Hepatocyte (in vitro differentiated cells): ENCODE measurements at regions not wholly inside any gene's neighbourhood (a gene's known extent, or its start where the extent isn't known, plus 50 kb on each side); places are given as distances from the start of the nearest gene placed in this dataset.

ENCODE experiments used
- DNase-seq: peaks from one replicate; pipeline ENCODE4 v3.0.0-alpha.2; 2016; ENCODE audit warnings: low spot score
- H2AFZ ChIP-seq: fragments of 200-600 bp; sonication (generic); 2 replicates; pipeline ENCODE4 v1.6.0; 2016; ENCODE audit warnings: antibody characterized with exemption, mild to moderate bottlenecking
- H3K27ac ChIP-seq: fragments of 200-600 bp; sonication (generic); 2 replicates; pipeline ENCODE4 v1.5.1; 2016; ENCODE audit warnings: mild to moderate bottlenecking
- H3K27me3 ChIP-seq: fragments of 200-600 bp; sonication (generic); 2 replicates; pipeline ENCODE4 v1.6.1; 2016
- H3K36me3 ChIP-seq: fragments of 200-600 bp; sonication (generic); replicated peaks from 2 replicates; pipeline ENCODE4 v1.5.1; 2016; ENCODE audit warnings: low read depth; ENCODE audit not compliant: insufficient read depth
- H3K4me1 ChIP-seq: fragments of 200-600 bp; sonication (generic); 2 replicates; pipeline ENCODE4 v1.5.1; 2016; ENCODE audit warnings: mild to moderate bottlenecking, moderate library complexity; ENCODE audit not compliant: insufficient read depth
- H3K4me2 ChIP-seq: fragments of 200-600 bp; sonication (generic); 2 replicates; pipeline ENCODE4 v1.6.0; 2016
- H3K4me3 ChIP-seq: fragments of 200-600 bp; sonication (generic); 2 replicates; pipeline ENCODE4 v1.5.1; 2016; ENCODE audit warnings: mild to moderate bottlenecking
- H3K79me2 ChIP-seq: fragments of 200-600 bp; sonication (generic); 2 replicates; pipeline ENCODE4 v1.6.0; 2017; ENCODE audit warnings: mild to moderate bottlenecking
- H3K9me2 ChIP-seq: fragments of 200-600 bp; sonication (generic); replicated peaks from 2 replicates; pipeline ENCODE4 v1.6.0; 2017; ENCODE audit warnings: mild to moderate bottlenecking; ENCODE audit not compliant: insufficient read depth
- H3K9me3 ChIP-seq: fragments of 200-600 bp; sonication (generic); 2 replicates; pipeline ENCODE4 v1.5.1; 2016; ENCODE audit warnings: low read depth, mild to moderate bottlenecking
- H4K20me1 ChIP-seq: fragments of 200-600 bp; sonication (generic); 2 replicates; pipeline ENCODE4 v1.6.0; 2016; ENCODE audit warnings: mild to moderate bottlenecking; ENCODE audit not compliant: insufficient read depth, poor library complexity, severe bottlenecking
- EZH2 ChIP-seq: fragments of 200-600 bp; sonication (generic); IDR thresholded peaks from 2 replicates; pipeline ENCODE4 v1.6.1; 2016; ENCODE audit warnings: antibody characterized with exemption, mild to moderate bottlenecking, borderline replicate concordance
- EZH2phosphoT487 ChIP-seq: fragments of 200-600 bp; sonication (generic); IDR thresholded peaks from one replicate; pipeline ENCODE4 v1.6.1; 2018; ENCODE audit warnings: antibody characterized with exemption, mild to moderate bottlenecking, low read depth, moderate library complexity; ENCODE audit not compliant: unreplicated experiment, severe bottlenecking
- WGBS: methylation state at CpG from one replicate; pipeline ENCODE4 v1.1.6; 2016; ENCODE audit warnings: low lambda C conversion rate; ENCODE audit errors: missing lambda C conversion rate; 5-methylcytosine and 5-hydroxymethylcytosine counted together
- TF ChIP-seq, protein P1 (sequence below): fragments of 200-600 bp; sonication (generic); IDR thresholded peaks from 2 replicates; pipeline ENCODE4 v1.5.1; 2016; ENCODE audit warnings: antibody characterized with exemption, mild to moderate bottlenecking; ENCODE audit not compliant: poor library complexity

DNA sequence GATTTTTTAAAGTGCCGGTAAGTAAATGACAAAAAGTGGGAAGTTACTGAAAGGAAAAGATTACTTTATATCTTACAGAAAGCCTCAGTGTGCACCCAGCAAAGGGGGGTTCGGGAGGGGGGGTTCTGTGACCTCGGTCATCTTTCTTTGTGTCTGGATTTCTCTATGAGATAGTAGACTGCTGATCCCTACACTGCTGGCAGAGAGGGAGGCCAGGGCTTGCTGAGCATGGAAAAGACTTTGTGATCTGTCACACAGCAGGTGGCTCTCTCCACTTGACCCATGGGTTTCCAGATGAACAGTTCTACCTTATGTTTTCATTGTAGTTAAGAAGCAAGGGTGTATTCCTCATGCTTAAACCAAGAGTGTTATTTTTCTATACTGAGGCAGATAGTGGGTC lies 475.6 kb downstream of the PCDH10 start:
- 24% methylated on average over 3 of the region's 3 CpGs for WGBS
- Histone ChIP-seq H3K9me3 (no peaks in the 10 kb centered on the region), H3K36me3 (no peaks in the 10 kb centered on the region), H3K4me1 (peaks cover 4% of the 10 kb centered on the region), H3K4me2 (peak overlapping the region; percentile 5), H3K4me3 (no peak overlapping the region), H3K27me3 (no peaks in the 10 kb centered on the region), H3K9me2 (no peaks in the 10 kb centered on the region), H3K79me2 (no peaks in the 10 kb centered on the region), H4K20me1 (no peaks in the 10 kb centered on the region), H3K27ac (peak overlapping the region; percentile 10), H2AFZ (peak overlapping the region; percentile 13)
- DNase-seq, result peak; percentile 24
- TF ChIP-seq, protein P1, sequence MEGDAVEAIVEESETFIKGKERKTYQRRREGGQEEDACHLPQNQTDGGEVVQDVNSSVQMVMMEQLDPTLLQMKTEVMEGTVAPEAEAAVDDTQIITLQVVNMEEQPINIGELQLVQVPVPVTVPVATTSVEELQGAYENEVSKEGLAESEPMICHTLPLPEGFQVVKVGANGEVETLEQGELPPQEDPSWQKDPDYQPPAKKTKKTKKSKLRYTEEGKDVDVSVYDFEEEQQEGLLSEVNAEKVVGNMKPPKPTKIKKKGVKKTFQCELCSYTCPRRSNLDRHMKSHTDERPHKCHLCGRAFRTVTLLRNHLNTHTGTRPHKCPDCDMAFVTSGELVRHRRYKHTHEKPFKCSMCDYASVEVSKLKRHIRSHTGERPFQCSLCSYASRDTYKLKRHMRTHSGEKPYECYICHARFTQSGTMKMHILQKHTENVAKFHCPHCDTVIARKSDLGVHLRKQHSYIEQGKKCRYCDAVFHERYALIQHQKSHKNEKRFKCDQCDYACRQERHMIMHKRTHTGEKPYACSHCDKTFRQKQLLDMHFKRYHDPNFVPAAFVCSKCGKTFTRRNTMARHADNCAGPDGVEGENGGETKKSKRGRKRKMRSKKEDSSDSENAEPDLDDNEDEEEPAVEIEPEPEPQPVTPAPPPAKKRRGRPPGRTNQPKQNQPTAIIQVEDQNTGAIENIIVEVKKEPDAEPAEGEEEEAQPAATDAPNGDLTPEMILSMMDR, result no peak
- no peak for TF ChIP-seq EZH2phosphoT487
- no peak for TF ChIP-seq EZH2

GRCh38 chr4:133623847-133624246 lies 474.8 kb downstream of the PCDH10 start:
- Histone ChIP-seq H3K79me2 (no peaks in the 10 kb centered on the region), H3K4me1 (peaks cover 4% of the 10 kb centered on the region), H2AFZ (peak overlapping the region; percentile 13), H4K20me1 (no peaks in the 10 kb centered on the region), H3K4me3 (no peak overlapping the region), H3K27me3 (no peaks in the 10 kb centered on the region), H3K4me2 (peak overlapping the region; percentile 5), H3K9me3 (no peaks in the 10 kb centered on the region), H3K36me3 (no peaks in the 10 kb centered on the region), H3K27ac (no peak overlapping the region), H3K9me2 (no peaks in the 10 kb centered on the region)
- TF ChIP-seq EZH2phosphoT487, result no peak
- TF ChIP-seq EZH2, result no peak
- TF ChIP-seq, protein P1, result no peak
- no peak for DNase-seq
- 68% methylated on average over 2 of the region's 2 CpGs for WGBS

DNA sequence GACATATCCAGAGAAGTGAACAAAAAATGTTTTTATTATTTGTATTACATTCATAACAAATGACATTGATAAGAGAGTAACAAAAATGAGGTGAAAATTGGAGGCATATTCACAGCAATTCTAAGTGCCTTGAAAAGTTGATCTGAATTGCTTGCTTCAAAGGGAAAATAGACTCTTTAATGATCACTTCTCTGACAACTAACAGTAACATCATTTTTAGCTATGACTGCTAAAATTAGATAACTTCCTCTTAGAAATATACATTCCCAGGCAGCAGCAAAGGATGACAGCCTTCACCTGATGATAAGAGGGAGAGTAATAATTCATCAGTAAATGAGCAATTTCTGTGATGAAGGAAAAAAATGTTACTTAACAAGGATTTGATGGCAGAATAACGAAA lies 472.5 kb downstream of the PCDH10 start:
- H3K9me3 ChIP-seq, result no peaks in the 10 kb centered on the region
- H4K20me1 ChIP-seq, result no peaks in the 10 kb centered on the region
- H2AFZ ChIP-seq, result no peak overlapping the region
- 83% methylated on average over 1 of the region's 1 CpG for WGBS
- H3K79me2 ChIP-seq, result no peaks in the 10 kb centered on the region
- H3K4me1 ChIP-seq, result peaks cover 4% of the 10 kb centered on the region
- no peak overlapping the region for H3K27ac ChIP-seq
- H3K4me2 ChIP-seq, result no peak overlapping the region
- no peaks in the 10 kb centered on the region for H3K36me3 ChIP-seq
- no peak for TF ChIP-seq EZH2
- TF ChIP-seq, protein P1, result no peak
- no peak for TF ChIP-seq EZH2phosphoT487
- no peaks in the 10 kb centered on the region for H3K27me3 ChIP-seq
- no peak for DNase-seq
- H3K9me2 ChIP-seq, result no peaks in the 10 kb centered on the region
- H3K4me3 ChIP-seq, result no peak overlapping the region

- TF ChIP-seq EZH2, result no peak
- no peak for TF ChIP-seq EZH2phosphoT487
- TF ChIP-seq, protein P1, result no peak
- Histone ChIP-seq H4K20me1 (no peaks in the 10 kb centered on the region), H3K36me3 (no peaks in the 10 kb centered on the region), H3K4me1 (peaks cover 4% of the 10 kb centered on the region), H2AFZ (no peak overlapping the region), H3K9me3 (no peaks in the 10 kb centered on the region), H3K27me3 (no peaks in the 10 kb centered on the region), H3K79me2 (no peaks in the 10 kb centered on the region), H3K4me2 (no peak overlapping the region), H3K27ac (no peak overlapping the region), H3K9me2 (no peaks in the 10 kb centered on the region), H3K4me3 (no peak overlapping the region)
- 70% methylated on average over 4 of the region's 4 CpGs for WGBS
- no peak for DNase-seq
Observed at GRCh38 chr4:133620555-133620954, 471.5 kb downstream of the PCDH10 start.
